Gastroesophageal sphincter (tissue), 3 donors: ENCODE measurements at regions not wholly inside any gene's neighbourhood (a gene's known extent, or its start where the extent isn't known, plus 50 kb on each side); places are given as distances from the start of the nearest gene placed in this dataset.

ENCODE experiments used
- POLR2A ChIP-seq, 2 donors: fragments of 450-650 bp; IDR thresholded peaks; one replicate each; pipeline ENCODE4 v1.6.1; 2017; ENCODE audit warnings: antibody characterized with exemption in 2 of 2, mild to moderate bottlenecking in 2 of 2, moderate library complexity in 1 of 2
- POLR2AphosphoS5 ChIP-seq: sonication (generic); formaldehyde crosslinking; IDR thresholded peaks from one replicate; pipeline ENCODE4 v1.6.1; 2017; ENCODE audit warnings: antibody characterized with exemption
- TF ChIP-seq, protein P1 (sequence below), 4 experiments: fragments of 200-600 bp in 2 of 4; fragments of 450-650 bp in 2 of 4; sonication (generic) in 1 of 4; IDR thresholded peaks; one replicate each; pipeline ENCODE4 v1.5.1; 2017 to 2019; ENCODE audit warnings: antibody characterized with exemption in 4 of 4, mild to moderate bottlenecking in 2 of 4, moderate library complexity in 2 of 4

DNA sequence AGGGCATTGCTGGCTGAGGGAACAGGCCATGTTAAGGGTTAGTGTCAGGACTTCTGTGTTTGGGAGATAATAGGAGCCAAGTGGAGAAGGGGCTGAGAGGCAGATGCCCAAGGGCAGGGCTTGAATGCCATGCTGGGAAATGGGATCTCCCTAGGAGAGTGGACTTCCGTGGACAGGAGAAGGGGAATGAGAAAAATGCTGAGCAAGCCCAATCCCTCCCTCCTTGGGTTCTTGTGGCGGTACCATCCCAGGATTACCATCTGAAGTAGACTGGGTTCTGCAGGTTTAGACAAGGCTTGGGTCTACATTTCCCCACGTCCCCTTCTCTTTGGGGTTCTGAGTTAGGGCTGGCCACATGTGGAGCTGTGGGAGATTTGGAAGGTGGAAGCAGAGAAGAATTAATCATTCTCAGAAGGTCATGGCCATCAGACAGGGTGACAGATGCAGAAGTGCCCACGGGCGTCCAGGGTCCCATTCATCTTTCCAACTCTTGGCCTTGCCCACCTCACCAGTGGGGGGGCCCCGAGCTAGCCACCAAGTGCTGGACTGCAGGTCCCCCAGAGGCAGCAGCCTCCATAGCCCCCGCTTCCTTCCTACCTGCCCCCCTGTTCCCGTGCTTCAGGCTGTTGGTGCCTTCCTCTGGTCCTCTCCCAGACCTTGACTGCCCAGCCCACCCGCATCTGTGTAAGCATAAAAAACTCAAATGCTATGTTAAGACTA lies 354.8 kb downstream of the RPS24 start:
- TF ChIP-seq, protein P1, sequence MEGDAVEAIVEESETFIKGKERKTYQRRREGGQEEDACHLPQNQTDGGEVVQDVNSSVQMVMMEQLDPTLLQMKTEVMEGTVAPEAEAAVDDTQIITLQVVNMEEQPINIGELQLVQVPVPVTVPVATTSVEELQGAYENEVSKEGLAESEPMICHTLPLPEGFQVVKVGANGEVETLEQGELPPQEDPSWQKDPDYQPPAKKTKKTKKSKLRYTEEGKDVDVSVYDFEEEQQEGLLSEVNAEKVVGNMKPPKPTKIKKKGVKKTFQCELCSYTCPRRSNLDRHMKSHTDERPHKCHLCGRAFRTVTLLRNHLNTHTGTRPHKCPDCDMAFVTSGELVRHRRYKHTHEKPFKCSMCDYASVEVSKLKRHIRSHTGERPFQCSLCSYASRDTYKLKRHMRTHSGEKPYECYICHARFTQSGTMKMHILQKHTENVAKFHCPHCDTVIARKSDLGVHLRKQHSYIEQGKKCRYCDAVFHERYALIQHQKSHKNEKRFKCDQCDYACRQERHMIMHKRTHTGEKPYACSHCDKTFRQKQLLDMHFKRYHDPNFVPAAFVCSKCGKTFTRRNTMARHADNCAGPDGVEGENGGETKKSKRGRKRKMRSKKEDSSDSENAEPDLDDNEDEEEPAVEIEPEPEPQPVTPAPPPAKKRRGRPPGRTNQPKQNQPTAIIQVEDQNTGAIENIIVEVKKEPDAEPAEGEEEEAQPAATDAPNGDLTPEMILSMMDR (IDR thresholded peaks at IDR 0.05): no peak
- TF ChIP-seq POLR2AphosphoS5: no peak
- no peak for TF ChIP-seq POLR2A (IDR thresholded peaks at IDR 0.05)
